DND-41 (cell line): ENCODE measurements at regions not wholly inside any gene's neighbourhood (a gene's known extent, or its start where the extent isn't known, plus 50 kb on each side); places are given as distances from the start of the nearest gene placed in this dataset.

Source experiments
- CTCF ChIP-seq: IDR thresholded peaks from 2 replicates; pipeline ENCODE4 v1.5.1; 2012; ENCODE audit warnings: borderline replicate concordance, low read length, moderate library complexity, mild to moderate bottlenecking; ENCODE audit not compliant: poor library complexity, severe bottlenecking; ENCODE audit errors: extremely low read depth
- EZH2 ChIP-seq: IDR thresholded peaks from 3 replicates; pipeline ENCODE4 v1.6.1; 2012; ENCODE audit warnings: borderline replicate concordance, low read depth, mild to moderate bottlenecking, moderate library complexity, low read length, inconsistent platforms; ENCODE audit not compliant: severe bottlenecking

- TF ChIP-seq CTCF: no peak
- TF ChIP-seq EZH2: no peak
These were observed 275.9 kb downstream of the TMX3 start for GRCh38 chr18:68438983-68439382.
